Erythroblast (primary cell): ENCODE measurements at regions not wholly inside any gene's neighbourhood (a gene's known extent, or its start where the extent isn't known, plus 50 kb on each side); places are given as distances from the start of the nearest gene placed in this dataset.

Experiments used
- GATA1 ChIP-seq: IDR thresholded peaks from 2 replicates; pipeline ENCODE4 v1.6.1; 2011; ENCODE audit warnings: low read depth, mild to moderate bottlenecking, control low read depth, low read length, moderate library complexity
- POLR2A ChIP-seq: IDR thresholded peaks from 2 replicates; pipeline ENCODE4 v1.6.1; 2011; ENCODE audit warnings: mild to moderate bottlenecking, low read length

GRCh38 chr5:52668139-52668538, 119.6 kb upstream of the ITGA1 start:
- no peak for TF ChIP-seq POLR2A
- TF ChIP-seq GATA1: no peak
